ENCODE measurements at regions not wholly inside any gene's neighbourhood (a gene's known extent, or its start where the extent isn't known, plus 50 kb on each side); places are given as distances from the start of the nearest gene placed in this dataset.

DNA sequence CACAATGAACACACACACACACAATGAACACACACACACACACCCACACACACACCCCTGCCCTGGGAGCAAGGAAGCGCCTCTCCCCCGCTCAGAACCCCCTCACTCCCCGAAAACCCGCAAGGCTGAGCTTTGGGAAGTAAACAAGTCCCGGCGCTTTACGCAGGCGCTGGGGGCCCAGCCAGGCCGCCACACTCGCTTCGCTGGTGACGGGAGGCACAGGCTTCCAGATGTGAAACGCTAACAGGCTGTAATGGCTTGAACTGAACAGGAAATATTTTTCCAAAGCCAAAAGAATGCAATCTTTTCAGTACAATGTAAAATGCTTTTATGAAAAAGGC lies 122.7 kb upstream of the IGF1R start:
- Histone ChIP-seq H4K20me1 (ENCODE audit: control insufficient read depth, extremely low read depth, insufficient read depth, low read length) (no peaks in the 10 kb centered on the region), H3K27ac (ENCODE audit: insufficient read depth, low read length) (no peak overlapping the region), H3K9me3 (ENCODE audit: control insufficient read depth, insufficient read depth, low read depth, low read length) (no peaks in the 10 kb centered on the region), H3K9ac (ENCODE audit: insufficient read depth, low read length) (no peak overlapping the region), H2AFZ (ENCODE audit: low read length) (peak overlapping the region; percentile 76), H3K36me3 (ENCODE audit: control insufficient read depth, insufficient read depth, low read length) (no peaks in the 10 kb centered on the region), H3K4me3 (replicated peaks in 1 of 4; ENCODE audit: control extremely low read depth in 1 of 4, insufficient read depth in 1 of 4, low read depth in 3 of 4, low read length in 4 of 4) (peak overlapping the region in 1 of 4 experiments; percentile 12), H3K79me2 (ENCODE audit: control insufficient read depth, insufficient read depth, low read length) (no peaks in the 10 kb centered on the region), H3K4me2 (ENCODE audit: extremely low read depth, insufficient read depth, low read length) (peak overlapping the region; percentile 40), H3K27me3 (ENCODE audit: control insufficient read depth, insufficient read depth, low read length) (no peaks in the 10 kb centered on the region), H3K4me1 (ENCODE audit: control insufficient read depth, extremely low read depth, insufficient read depth, low read length) (peaks cover 2% of the 10 kb centered on the region)
- DNase-seq (ENCODE audit: low read depth in 2 of 2) = peak in 1 of 2 donors; percentile 63
- TF ChIP-seq, protein P1, sequence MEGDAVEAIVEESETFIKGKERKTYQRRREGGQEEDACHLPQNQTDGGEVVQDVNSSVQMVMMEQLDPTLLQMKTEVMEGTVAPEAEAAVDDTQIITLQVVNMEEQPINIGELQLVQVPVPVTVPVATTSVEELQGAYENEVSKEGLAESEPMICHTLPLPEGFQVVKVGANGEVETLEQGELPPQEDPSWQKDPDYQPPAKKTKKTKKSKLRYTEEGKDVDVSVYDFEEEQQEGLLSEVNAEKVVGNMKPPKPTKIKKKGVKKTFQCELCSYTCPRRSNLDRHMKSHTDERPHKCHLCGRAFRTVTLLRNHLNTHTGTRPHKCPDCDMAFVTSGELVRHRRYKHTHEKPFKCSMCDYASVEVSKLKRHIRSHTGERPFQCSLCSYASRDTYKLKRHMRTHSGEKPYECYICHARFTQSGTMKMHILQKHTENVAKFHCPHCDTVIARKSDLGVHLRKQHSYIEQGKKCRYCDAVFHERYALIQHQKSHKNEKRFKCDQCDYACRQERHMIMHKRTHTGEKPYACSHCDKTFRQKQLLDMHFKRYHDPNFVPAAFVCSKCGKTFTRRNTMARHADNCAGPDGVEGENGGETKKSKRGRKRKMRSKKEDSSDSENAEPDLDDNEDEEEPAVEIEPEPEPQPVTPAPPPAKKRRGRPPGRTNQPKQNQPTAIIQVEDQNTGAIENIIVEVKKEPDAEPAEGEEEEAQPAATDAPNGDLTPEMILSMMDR (conservative IDR thresholded peaks at IDR 0.05 in 1 of 2, IDR thresholded peaks at IDR 0.05 in 1 of 2; ENCODE audit: low read depth in 1 of 2, low read length in 2 of 2) = no peak
- no peak for TF ChIP-seq EZH2 (IDR thresholded peaks at IDR 0.05; ENCODE audit: low read length, missing control alignments)

DNA sequence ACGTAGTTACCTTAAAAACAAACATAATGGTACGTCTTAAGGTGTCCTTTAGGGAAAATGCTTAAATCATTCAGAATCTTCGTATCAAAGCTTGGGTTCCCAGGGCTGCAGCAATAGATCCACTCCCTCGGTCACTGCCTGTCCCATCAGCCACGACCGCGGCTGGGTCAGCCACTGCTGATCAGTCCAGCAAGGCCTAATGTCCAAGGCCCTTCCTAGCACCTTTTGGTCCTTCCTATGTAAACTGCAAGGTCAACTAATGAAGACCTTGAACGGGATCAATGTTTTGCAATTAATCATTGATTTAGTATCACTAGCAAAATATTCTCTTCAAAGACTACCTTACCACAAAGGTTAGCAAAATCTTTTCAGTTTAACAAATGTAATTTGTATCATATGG lies 122.2 kb upstream of the IGF1R start:
- H4K20me1 ChIP-seq (ENCODE audit: control insufficient read depth, extremely low read depth, insufficient read depth, low read length) = no peaks in the 10 kb centered on the region
- H3K27ac ChIP-seq (ENCODE audit: insufficient read depth, low read length) = no peak overlapping the region
- TF ChIP-seq, protein P1 (conservative IDR thresholded peaks at IDR 0.05 in 1 of 2, IDR thresholded peaks at IDR 0.05 in 1 of 2; ENCODE audit: low read depth in 1 of 2, low read length in 2 of 2) = no peak
- TF ChIP-seq EZH2 (IDR thresholded peaks at IDR 0.05; ENCODE audit: low read length, missing control alignments) = no peak
- H2AFZ ChIP-seq (ENCODE audit: low read length) = peak overlapping the region; percentile 76
- no peaks in the 10 kb centered on the region for H3K36me3 ChIP-seq (ENCODE audit: control insufficient read depth, insufficient read depth, low read length)
- no peak for DNase-seq (ENCODE audit: low read depth in 2 of 2)
- H3K9me3 ChIP-seq (ENCODE audit: control insufficient read depth, insufficient read depth, low read depth, low read length) = no peaks in the 10 kb centered on the region
- no peak overlapping the region for H3K4me2 ChIP-seq (ENCODE audit: extremely low read depth, insufficient read depth, low read length)
- no peak overlapping the region for H3K9ac ChIP-seq (ENCODE audit: insufficient read depth, low read length)
- H3K4me3 ChIP-seq (replicated peaks in 1 of 4; ENCODE audit: control extremely low read depth in 1 of 4, insufficient read depth in 1 of 4, low read depth in 3 of 4, low read length in 4 of 4) = no peak overlapping the region
- no peaks in the 10 kb centered on the region for H3K79me2 ChIP-seq (ENCODE audit: control insufficient read depth, insufficient read depth, low read length)
- H3K27me3 ChIP-seq (ENCODE audit: control insufficient read depth, insufficient read depth, low read length) = no peaks in the 10 kb centered on the region
- peaks cover 2% of the 10 kb centered on the region for H3K4me1 ChIP-seq (ENCODE audit: control insufficient read depth, extremely low read depth, insufficient read depth, low read length)

DNA sequence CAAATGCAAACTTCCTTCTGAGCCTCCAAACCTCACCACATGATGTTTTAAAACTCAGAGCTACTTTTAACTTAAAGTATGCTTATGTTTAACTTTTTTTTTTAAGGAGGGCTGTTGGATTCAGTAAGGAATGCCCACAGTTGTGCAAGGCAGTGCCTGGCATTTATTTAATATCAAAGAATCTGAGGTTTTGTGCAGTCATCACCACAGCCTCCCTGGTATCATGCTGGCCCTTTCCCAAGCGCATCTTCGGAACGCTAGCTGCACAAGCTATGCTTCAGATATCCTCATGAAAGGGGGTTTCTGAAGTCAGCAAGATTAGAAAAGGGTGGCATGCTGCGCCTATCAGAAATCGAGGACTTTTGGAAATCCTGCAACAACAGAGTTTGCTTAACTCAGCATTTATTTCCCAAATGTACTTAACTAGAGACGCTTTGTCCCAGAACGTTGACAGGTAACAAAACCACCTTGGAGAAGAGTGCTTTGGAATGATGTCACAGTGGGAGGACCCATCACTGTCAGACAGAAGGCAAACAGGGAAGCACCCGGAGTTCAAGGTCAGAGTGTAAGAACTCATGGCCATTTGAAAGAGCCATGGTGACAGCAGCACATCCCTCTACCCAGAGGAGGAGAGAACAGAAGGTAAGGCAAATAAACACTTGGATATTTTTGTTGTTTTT lies 120.2 kb upstream of the IGF1R start:
- no peak overlapping the region for H3K27ac ChIP-seq (ENCODE audit: insufficient read depth, low read length)
- no peak overlapping the region for H3K4me2 ChIP-seq (ENCODE audit: extremely low read depth, insufficient read depth, low read length)
- no peak overlapping the region for H3K4me3 ChIP-seq (replicated peaks in 1 of 4; ENCODE audit: control extremely low read depth in 1 of 4, insufficient read depth in 1 of 4, low read depth in 3 of 4, low read length in 4 of 4)
- H3K27me3 ChIP-seq (ENCODE audit: control insufficient read depth, insufficient read depth, low read length) = no peaks in the 10 kb centered on the region
- no peak overlapping the region for H2AFZ ChIP-seq (ENCODE audit: low read length)
- TF ChIP-seq, protein P1 (conservative IDR thresholded peaks at IDR 0.05 in 1 of 2, IDR thresholded peaks at IDR 0.05 in 1 of 2; ENCODE audit: low read depth in 1 of 2, low read length in 2 of 2) = no peak
- no peaks in the 10 kb centered on the region for H3K36me3 ChIP-seq (ENCODE audit: control insufficient read depth, insufficient read depth, low read length)
- DNase-seq (ENCODE audit: low read depth in 2 of 2) = no peak
- H4K20me1 ChIP-seq (ENCODE audit: control insufficient read depth, extremely low read depth, insufficient read depth, low read length) = no peaks in the 10 kb centered on the region
- no peaks in the 10 kb centered on the region for H3K79me2 ChIP-seq (ENCODE audit: control insufficient read depth, insufficient read depth, low read length)
- no peaks in the 10 kb centered on the region for H3K9me3 ChIP-seq (ENCODE audit: control insufficient read depth, insufficient read depth, low read depth, low read length)
- peaks cover 2% of the 10 kb centered on the region for H3K4me1 ChIP-seq (ENCODE audit: control insufficient read depth, extremely low read depth, insufficient read depth, low read length)
- H3K9ac ChIP-seq (ENCODE audit: insufficient read depth, low read length) = no peak overlapping the region
